HepG2 (cell line): ENCODE measurements at regions not wholly inside any gene's neighbourhood (a gene's known extent, or its start where the extent isn't known, plus 50 kb on each side); places are given as distances from the start of the nearest gene placed in this dataset.

ENCODE experiments used
- ATAC-seq: fragments of 200-7000 bp; cut with Tn5 transposase; 3 replicates; pipeline ENCODE4 v1.9.1; 2020; ENCODE audit warnings: mild to moderate bottlenecking, moderate library complexity
- BruUV-seq: library from RNA; stranded (reverse); fragments of 400-500 nt; replicated peaks from 2 replicates; lab custom pipeline; 2021; lab: Mats Ljungman, UMichigan
- CTCF ChIA-PET: fragments of 300-600 bp; formaldehyde crosslinking; extraction: SDS; loops from one replicate; lab custom pipeline; 2021; ENCODE audit warnings: low total read pairs, inconsistent platforms, low intra/inter-chr PET ratio; lab: Yijun Ruan, JAX
- POLR2A ChIA-PET: fragments of 350-600 bp; sonication (Branson Sonifier 250); formaldehyde crosslinking; loops from one replicate; lab custom pipeline; 2020; ENCODE audit warnings: antibody characterized with exemption, inconsistent platforms; lab: Yijun Ruan, JAX
- DNase-seq: peaks from one replicate; pipeline ENCODE4 v3.0.0-alpha.2; 2015; ENCODE audit warnings: low spot score
- FAIRE-seq: peaks from 3 replicates; lab custom pipeline; 2011; peaks lifted over from hg19 to GRCh38; lab: Jason Lieb, UNC
- H2AFZ ChIP-seq: one replicate; pipeline ENCODE4 v1.6.1; 2011; ENCODE audit warnings: low read length, inconsistent platforms
- H3K27ac ChIP-seq: fragments of 300-600 bp; 3 replicates; pipeline ENCODE4 v1.8.0; 2011; ENCODE audit warnings: mixed run types, mild to moderate bottlenecking, mixed read lengths, low read length, inconsistent platforms; ENCODE audit not compliant: insufficient read depth; ENCODE audit errors: extremely low read length
- H3K27me3 ChIP-seq, 2 experiments: fragments of 200-600 bp in 1 of 2; 2 replicates in 1 of 2; 3 replicates in 1 of 2; pipeline versions ENCODE4 v1.6.0 to v1.8.0; 2011; ENCODE audit warnings: low read length in 2 of 2, mild to moderate bottlenecking in 2 of 2, moderate library complexity in 2 of 2, inconsistent platforms in 1 of 2; ENCODE audit not compliant: insufficient read depth in 2 of 2, control insufficient read depth in 1 of 2
- H3K36me3 ChIP-seq, 2 experiments: fragments of 200-600 bp in 1 of 2; replicated peaks in 1 of 2; 2 replicates in 1 of 2; 3 replicates in 1 of 2; pipeline versions ENCODE4 v1.5.1 to v1.8.0; 2011; ENCODE audit warnings: low read length in 2 of 2, inconsistent platforms in 1 of 2; ENCODE audit not compliant: insufficient read depth in 2 of 2, control insufficient read depth in 1 of 2
- H3K4me1 ChIP-seq: 2 replicates; pipeline ENCODE4 v1.5.1; 2012; ENCODE audit warnings: low read length, inconsistent platforms; ENCODE audit not compliant: insufficient read depth
- H3K4me2 ChIP-seq: 2 replicates; pipeline ENCODE4 v1.6.0; 2011; ENCODE audit warnings: low read depth, low read length, inconsistent platforms
- H3K4me3 ChIP-seq, 3 experiments: fragments of 200-600 bp in 1 of 3; sonication (generic), shearing (Covaris generic) in 1 of 3; replicated peaks in 1 of 3; 2 replicates each; pipeline ENCODE4 v1.5.1; 2011 to 2016; ENCODE audit warnings: low read length in 3 of 3, inconsistent platforms in 2 of 3, low read depth in 2 of 3, mild to moderate bottlenecking in 2 of 3, control low read depth in 1 of 3, mixed read lengths in 1 of 3; ENCODE audit not compliant: insufficient read depth in 1 of 3
- H3K79me2 ChIP-seq: one replicate; pipeline ENCODE4 v1.6.1; 2011; ENCODE audit warnings: low read length, inconsistent platforms; ENCODE audit not compliant: insufficient read depth
- H3K9ac ChIP-seq: 2 replicates; pipeline ENCODE4 v1.6.0; 2011; ENCODE audit warnings: mild to moderate bottlenecking, low read depth, low read length, inconsistent platforms; ENCODE audit not compliant: insufficient read depth
- H3K9me3 ChIP-seq: 2 replicates; pipeline ENCODE4 v1.5.1; 2012; ENCODE audit warnings: mild to moderate bottlenecking, low read length
- H4K20me1 ChIP-seq: 2 replicates; pipeline ENCODE4 v1.6.0; 2011; ENCODE audit warnings: inconsistent platforms, mild to moderate bottlenecking, low read length, moderate library complexity; ENCODE audit not compliant: insufficient read depth
- AGO1 ChIP-seq: fragments of 200-400 bp; formaldehyde crosslinking; IDR thresholded peaks from 2 replicates; pipeline ENCODE4 v1.6.1; 2017; ENCODE audit warnings: mild to moderate bottlenecking, low read depth, low read length, moderate library complexity; ENCODE audit not compliant: poor library complexity, severe bottlenecking
- CEBPB ChIP-seq: IDR thresholded peaks from 2 replicates; pipeline ENCODE4 v1.6.1; 2011; ENCODE audit warnings: low read depth, low read length, improper control_type of control experiment, borderline replicate concordance
- GLI4 ChIP-seq: sonication (generic); formaldehyde crosslinking; IDR thresholded peaks from 2 replicates; pipeline ENCODE4 v1.5.1; 2020; ENCODE audit warnings: missing genetic modification reagents, mild to moderate bottlenecking, moderate library complexity, borderline replicate concordance
- KLF15 ChIP-seq: sonication (generic); formaldehyde crosslinking; IDR thresholded peaks from 2 replicates; pipeline ENCODE4 v1.8.1; 2023; ENCODE audit warnings: borderline replicate concordance, mild to moderate bottlenecking, inconsistent platforms, missing genetic modification reagents, mixed read lengths
- NCOA5 ChIP-seq: sonication (generic); formaldehyde crosslinking; IDR thresholded peaks from 2 replicates; pipeline ENCODE4 v1.4.0; 2020; ENCODE audit warnings: missing genetic modification reagents
- RFX5 ChIP-seq: IDR thresholded peaks from 2 replicates; pipeline ENCODE4 v1.6.1; 2011; ENCODE audit warnings: low read depth, low read length, improper control_type of control experiment
- SP140L ChIP-seq: sonication (generic); formaldehyde crosslinking; IDR thresholded peaks from 2 replicates; pipeline ENCODE4 v1.4.0; 2020; ENCODE audit warnings: missing genetic modification reagents, borderline replicate concordance
- SRY ChIP-seq: sonication (generic); formaldehyde crosslinking; IDR thresholded peaks from 2 replicates; pipeline ENCODE4 v1.8.0; 2022; ENCODE audit warnings: mild to moderate bottlenecking, missing genetic modification reagents
- ZBTB3 ChIP-seq: sonication (generic); formaldehyde crosslinking; IDR thresholded peaks from 2 replicates; pipeline ENCODE4 v1.4.0; 2020; ENCODE audit warnings: low read depth, mild to moderate bottlenecking, moderate library complexity, missing genetic modification reagents, borderline replicate concordance
- ZNF274 ChIP-seq: sonication (generic); formaldehyde crosslinking; IDR thresholded peaks from 2 replicates; pipeline ENCODE4 v1.5.1; 2020; ENCODE audit warnings: mild to moderate bottlenecking, missing genetic modification reagents
- ZNF496 ChIP-seq: sonication (generic); formaldehyde crosslinking; IDR thresholded peaks from 2 replicates; pipeline ENCODE4 v1.8.1; 2023; ENCODE audit warnings: mild to moderate bottlenecking, moderate library complexity, missing genetic modification reagents; ENCODE audit not compliant: insufficient replicate concordance
- WGBS: methylation state at CpG from one replicate; pipeline ENCODE4 v1.1.6; 2017; ENCODE audit warnings: low lambda C conversion rate; 5-methylcytosine and 5-hydroxymethylcytosine counted together
- in situ Hi-C: cut with HindIII; loops from 2 replicates; pipeline ENCODE4 v1.10.0; 2017; ENCODE audit warnings: low pct_unique_long_range_greater_than_20kb; ENCODE audit not compliant: extremely low pct_ligation_motif_present
- intact Hi-C: fragments of 100-400 bp; cut with micrococcal nuclease; formaldehyde crosslinking; loops from one replicate; pipeline ENCODE4 v1.10.0; 2022; ENCODE audit not compliant: unreplicated experiment
- TF ChIP-seq, protein P1 (sequence below): sonication (generic); formaldehyde crosslinking; IDR thresholded peaks from 2 replicates; pipeline ENCODE4 v1.9.0; 2021; ENCODE audit warnings: missing genetic modification reagents, borderline replicate concordance
- TF ChIP-seq, protein P2 (sequence below): sonication (generic); formaldehyde crosslinking; IDR thresholded peaks from 2 replicates; pipeline ENCODE4 v1.4.0; 2020; ENCODE audit warnings: low read depth, mild to moderate bottlenecking, missing genetic modification reagents
- TF ChIP-seq, protein P3 (sequence below): sonication (generic); formaldehyde crosslinking; IDR thresholded peaks from 2 replicates; pipeline ENCODE4 v1.4.0; 2020; ENCODE audit warnings: mild to moderate bottlenecking, missing genetic modification reagents

DNA sequence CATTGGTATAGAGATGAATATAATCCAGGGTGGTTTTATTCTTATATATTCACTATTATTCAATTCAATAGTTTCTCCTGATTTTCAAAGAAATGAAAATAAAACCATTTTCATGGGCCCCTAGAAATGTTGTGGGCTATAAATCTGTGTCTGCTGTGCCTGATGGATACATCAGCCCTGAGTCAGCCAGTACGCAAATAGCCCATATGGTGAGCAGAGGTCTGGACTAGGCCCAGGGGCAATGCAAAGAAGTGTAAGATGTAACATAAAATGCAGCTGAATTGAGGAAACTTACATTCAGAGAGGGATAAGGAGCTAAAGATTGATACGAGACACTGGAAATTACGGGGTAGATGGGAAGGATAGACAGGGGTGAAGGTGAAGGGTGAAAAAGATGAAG is 122.5 kb downstream of the MAIP1 start:
- Histone ChIP-seq H3K27ac (peak overlapping the region; percentile 68), H2AFZ (no peak overlapping the region), H3K9ac (no peak overlapping the region), H3K36me3 (no peaks in the 10 kb centered on the region), H4K20me1 (no peaks in the 10 kb centered on the region), H3K27me3 (peaks cover 0 to 23% of the 10 kb centered on the region in 2 experiments; a peak in 3 of 5 replicates), H3K79me2 (no peaks in the 10 kb centered on the region), H3K9me3 (no peaks in the 10 kb centered on the region), H3K4me1 (peaks cover 24% of the 10 kb centered on the region), H3K4me3 (no peak overlapping the region), H3K4me2 (peak overlapping the region; percentile 79; the same call in 1 of the 2 replicates)
- CTCF ChIA-PET, result no interaction called here
- POLR2A ChIA-PET, result no interaction called here
- BruUV-seq, result no TSS peak
- no peak for TF ChIP-seq ZNF274 (CRISPR knock-in tag)
- TF ChIP-seq NCOA5 (CRISPR knock-in tag), result no peak
- TF ChIP-seq CEBPB, result no peak
- TF ChIP-seq GLI4 (CRISPR knock-in tag), result no peak
- no peak for TF ChIP-seq ZBTB3
- no peak for TF ChIP-seq SRY (CRISPR knock-in tag)
- no peak for TF ChIP-seq SP140L (CRISPR knock-in tag)
- TF ChIP-seq ZNF496 (CRISPR knock-in tag), result no peak
- no peak for TF ChIP-seq AGO1
- TF ChIP-seq, protein P1, sequence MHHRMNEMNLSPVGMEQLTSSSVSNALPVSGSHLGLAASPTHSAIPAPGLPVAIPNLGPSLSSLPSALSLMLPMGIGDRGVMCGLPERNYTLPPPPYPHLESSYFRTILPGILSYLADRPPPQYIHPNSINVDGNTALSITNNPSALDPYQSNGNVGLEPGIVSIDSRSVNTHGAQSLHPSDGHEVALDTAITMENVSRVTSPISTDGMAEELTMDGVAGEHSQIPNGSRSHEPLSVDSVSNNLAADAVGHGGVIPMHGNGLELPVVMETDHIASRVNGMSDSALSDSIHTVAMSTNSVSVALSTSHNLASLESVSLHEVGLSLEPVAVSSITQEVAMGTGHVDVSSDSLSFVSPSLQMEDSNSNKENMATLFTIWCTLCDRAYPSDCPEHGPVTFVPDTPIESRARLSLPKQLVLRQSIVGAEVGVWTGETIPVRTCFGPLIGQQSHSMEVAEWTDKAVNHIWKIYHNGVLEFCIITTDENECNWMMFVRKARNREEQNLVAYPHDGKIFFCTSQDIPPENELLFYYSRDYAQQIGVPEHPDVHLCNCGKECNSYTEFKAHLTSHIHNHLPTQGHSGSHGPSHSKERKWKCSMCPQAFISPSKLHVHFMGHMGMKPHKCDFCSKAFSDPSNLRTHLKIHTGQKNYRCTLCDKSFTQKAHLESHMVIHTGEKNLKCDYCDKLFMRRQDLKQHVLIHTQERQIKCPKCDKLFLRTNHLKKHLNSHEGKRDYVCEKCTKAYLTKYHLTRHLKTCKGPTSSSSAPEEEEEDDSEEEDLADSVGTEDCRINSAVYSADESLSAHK (CRISPR knock-in tag), result no peak
- TF ChIP-seq RFX5, result no peak
- no peak for TF ChIP-seq KLF15 (CRISPR knock-in tag)
- TF ChIP-seq, protein P2, sequence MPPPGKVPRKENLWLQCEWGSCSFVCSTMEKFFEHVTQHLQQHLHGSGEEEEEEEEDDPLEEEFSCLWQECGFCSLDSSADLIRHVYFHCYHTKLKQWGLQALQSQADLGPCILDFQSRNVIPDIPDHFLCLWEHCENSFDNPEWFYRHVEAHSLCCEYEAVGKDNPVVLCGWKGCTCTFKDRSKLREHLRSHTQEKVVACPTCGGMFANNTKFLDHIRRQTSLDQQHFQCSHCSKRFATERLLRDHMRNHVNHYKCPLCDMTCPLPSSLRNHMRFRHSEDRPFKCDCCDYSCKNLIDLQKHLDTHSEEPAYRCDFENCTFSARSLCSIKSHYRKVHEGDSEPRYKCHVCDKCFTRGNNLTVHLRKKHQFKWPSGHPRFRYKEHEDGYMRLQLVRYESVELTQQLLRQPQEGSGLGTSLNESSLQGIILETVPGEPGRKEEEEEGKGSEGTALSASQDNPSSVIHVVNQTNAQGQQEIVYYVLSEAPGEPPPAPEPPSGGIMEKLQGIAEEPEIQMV (CRISPR knock-in tag), result no peak
- TF ChIP-seq, protein P3, sequence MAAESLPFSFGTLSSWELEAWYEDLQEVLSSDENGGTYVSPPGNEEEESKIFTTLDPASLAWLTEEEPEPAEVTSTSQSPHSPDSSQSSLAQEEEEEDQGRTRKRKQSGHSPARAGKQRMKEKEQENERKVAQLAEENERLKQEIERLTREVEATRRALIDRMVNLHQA (CRISPR knock-in tag), result no peak
- FAIRE-seq (no peak), DNase-seq (no peak), ATAC-seq (no peak)
- in situ Hi-C loops (no loop called here), intact Hi-C loops (loop anchor here (1.0 to 5.0 kb wide), 4 partner anchors 49 to 242 kb away; no protein-coding TSS in a partner anchor)
- WGBS, result 85% methylated on average over 3 of the region's 3 CpGs
